Activated CD4-positive, alpha-beta T cell treated with anti-CD3 and anti-CD28 coated beads for 24 hours (primary cell): ENCODE measurements at regions not wholly inside any gene's neighbourhood (a gene's known extent, or its start where the extent isn't known, plus 50 kb on each side); places are given as distances from the start of the nearest gene placed in this dataset.

Experiments used
- DNase-seq, 2 donors: peaks; one replicate each; pipeline ENCODE4 v3.0.0-alpha.2; 2020; ENCODE audit warnings: low read depth in 2 of 2

DNA sequence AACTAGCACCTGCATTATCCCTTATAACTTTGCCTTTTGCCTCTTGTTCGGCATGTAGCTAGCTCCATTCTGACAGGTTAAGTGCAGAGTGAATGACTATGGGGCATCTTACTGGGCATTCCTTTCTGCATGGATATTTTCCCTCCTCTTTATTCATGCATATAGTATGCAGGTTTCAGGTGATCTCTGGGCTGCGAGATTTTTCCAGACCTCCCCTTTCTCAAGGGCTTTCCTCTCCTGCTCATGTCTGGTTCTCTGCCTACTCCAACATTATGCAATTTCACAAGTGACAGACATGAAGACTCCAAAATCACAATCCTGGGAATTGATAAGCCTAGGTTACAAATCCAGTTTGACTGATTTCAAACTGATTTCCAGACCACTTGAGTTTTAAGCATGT lies 503.8 kb downstream of the NXPH1 start:
- DNase-seq = no peak

- DNase-seq = no peak
These were observed 504.8 kb downstream of the NXPH1 start for GRCh38 chr7:8938044-8938805.

DNA sequence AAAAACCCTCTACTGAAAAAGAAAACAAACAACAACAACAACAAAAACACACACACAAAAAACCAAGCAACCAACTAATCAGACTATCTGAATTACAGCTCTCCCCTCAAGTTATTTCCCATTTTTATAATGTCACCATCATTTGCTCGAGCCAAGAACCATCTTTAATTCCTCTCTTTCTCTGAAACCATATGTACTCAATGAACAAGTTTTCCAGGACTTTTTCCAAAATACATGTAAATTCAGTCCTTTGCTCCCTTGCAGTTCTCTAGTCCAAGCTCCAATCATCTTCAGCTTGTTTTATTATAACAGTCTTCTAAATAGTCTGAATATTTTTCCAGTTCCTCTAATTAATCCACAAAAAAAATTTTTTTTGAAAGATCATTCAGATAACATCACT lies 506.0 kb downstream of the NXPH1 start:
- no peak for DNase-seq

DNA sequence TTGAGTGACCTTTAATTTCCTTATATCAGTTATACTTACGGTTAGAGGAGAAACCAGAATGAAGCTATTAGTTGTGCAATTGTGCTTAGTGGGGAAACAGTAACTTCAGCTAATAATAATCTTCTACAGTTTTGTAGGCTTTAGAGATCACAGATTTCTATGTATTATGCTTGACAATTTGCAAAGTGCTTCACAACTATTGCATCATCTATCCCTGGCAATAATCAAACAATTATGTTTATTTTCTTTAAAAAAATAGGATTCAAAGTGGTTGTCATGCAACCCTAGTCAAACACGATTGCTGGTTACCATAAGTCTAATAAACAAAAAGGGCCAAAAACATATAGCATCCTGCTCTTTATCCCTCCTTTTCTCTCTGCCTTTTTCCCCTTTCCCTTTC lies 530.3 kb downstream of the NXPH1 start:
- DNase-seq = no peak

DNA sequence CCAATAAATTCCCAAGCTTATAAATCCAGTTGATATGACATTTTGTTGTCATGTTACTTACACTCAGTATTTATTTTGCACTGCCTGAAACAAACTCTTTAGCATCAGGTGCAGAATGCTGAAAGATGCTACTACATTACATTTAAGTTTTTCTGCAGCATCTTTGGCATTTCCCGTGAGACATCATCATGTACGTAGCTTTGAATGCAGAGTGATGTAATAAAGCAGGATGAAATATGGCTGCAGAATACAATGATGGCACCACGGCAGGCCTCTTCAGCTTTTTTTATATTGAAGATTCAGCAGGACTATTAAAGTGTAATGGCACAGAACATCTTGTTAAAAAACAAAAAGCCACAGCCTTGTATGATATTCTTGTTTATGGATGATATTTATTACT lies 531.8 kb downstream of the NXPH1 start:
- no peak for DNase-seq

DNA sequence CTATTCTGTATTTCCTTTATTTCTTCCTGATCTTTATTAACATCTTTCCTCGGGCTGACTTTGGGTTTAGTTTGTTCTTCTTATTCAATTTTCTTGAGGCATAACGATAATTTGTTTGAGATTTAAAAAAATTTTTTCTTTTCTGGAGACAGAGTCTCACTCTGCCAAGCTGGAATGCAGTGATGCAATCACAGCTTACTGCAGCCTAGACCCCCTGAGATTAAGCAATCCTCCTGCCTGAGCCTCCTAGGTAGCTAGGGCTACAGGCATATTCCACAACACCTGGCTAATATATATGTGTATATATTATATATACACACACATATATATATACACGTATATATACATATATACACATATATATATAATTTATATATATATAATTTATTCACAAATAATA lies 540.2 kb downstream of the NXPH1 start:
- DNase-seq = no peak

- DNase-seq = no peak
These were observed 542.3 kb downstream of the NXPH1 start for GRCh38 chr7:8975681-8976080.

DNA sequence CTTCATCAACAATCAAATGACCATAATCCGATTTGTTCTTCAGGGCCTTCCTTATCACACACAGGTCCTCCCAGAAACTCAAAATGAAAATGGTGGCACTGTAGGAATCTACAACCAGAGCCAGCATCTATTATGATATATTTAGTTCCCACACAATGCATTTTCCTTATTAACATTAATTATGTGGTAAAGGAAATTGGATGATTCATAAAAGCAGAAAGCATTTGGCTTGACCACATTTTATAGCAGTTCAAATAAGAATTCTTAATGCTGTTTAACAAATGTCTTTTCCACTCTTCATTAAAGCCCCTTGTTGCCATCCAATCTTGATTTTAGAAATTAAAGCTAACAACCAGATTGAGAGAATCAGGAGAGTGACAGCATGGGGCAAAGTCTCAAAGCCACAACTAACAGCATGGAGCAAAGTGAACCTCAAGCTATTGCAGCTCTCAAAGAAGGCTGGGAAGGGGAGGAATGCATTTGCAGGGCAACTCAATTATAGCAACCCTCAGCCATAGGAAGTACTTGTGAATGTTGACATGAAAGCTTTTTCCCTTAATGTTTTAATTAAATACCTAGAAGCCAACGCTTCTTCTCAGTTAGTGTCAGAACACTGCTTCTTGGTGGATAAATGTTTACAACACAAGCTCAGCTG lies 549.1 kb downstream of the NXPH1 start:
- DNase-seq = no peak

DNA sequence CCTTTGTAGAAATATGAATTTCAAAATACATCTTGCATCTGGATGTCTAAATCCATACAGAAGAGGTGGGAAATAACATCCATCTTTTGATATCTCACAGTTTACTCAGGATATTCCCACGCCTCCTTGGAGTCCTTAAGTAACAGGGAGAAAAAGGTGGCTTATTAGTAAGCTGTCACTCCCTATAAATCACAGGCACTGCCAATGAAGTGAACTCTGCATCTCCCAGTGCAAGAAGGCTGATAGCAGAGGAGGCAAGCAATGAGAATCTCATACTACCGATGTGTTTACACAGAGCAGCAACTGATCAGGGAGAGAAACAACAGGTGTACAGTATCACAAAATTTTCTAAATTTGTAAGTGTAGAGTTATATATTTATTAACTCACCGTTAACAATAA lies 551.8 kb downstream of the NXPH1 start:
- DNase-seq = no peak

DNA sequence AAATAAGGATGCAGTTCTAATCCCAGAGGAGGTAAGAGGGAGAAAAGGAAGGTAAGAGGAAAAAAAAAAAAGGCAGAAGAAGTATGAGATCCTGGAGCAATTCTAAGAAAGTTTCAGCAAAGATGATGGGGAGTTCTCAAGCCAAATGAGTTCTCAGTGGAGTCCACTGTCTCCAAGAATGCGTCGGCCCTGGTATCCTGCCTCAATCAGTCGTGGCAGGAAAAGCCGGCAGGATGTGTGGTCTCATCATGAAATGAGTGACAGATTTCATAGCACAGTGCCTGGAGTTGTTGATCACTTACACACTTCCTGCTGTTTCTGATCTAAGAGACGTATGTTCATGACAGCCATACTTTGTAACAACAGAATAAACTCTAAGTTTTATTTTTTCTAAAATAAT lies 554.9 kb downstream of the NXPH1 start:
- no peak for DNase-seq

DNA sequence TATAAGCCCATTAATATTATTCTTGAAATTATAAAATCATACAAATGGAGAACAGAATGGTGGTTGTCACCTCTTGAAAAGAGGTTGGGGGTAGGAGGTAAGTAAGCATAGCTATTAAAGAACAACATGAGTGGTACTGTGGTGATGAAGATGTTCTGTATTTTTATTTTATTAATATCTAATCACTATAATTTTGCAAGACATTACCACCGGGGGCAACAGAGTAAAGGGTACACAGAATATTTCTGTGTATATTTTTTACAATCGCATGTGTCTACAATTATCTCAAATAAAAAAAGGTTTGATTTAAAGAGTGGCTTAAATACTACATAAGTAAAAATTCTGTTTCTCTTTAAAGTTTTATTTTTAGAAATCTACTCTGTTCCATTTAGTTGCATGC lies 557.8 kb downstream of the NXPH1 start:
- DNase-seq = no peak

DNA sequence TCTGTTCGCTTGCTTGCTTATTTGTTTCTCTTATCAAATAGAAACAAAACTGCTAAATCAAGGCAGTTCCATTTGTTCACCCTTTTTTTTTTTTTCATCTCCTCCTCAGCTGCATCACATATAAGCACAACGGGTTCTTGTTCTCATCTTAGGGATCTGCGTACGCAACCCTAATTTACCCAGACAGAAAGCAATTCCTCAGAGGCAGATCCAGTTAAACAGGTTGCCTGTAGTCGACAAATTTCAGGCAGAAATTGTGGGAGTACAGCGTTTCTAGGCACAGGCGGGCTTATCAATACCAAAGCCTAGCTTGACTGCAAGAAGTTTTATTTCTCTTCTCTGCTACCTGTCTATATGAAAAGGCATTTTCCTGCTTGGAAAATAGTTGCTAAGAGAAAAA lies 565.4 kb downstream of the NXPH1 start:
- no peak for DNase-seq

GRCh38 chr7:9013940-9014339 lies 580.5 kb downstream of the NXPH1 start:
- no peak for DNase-seq

DNA sequence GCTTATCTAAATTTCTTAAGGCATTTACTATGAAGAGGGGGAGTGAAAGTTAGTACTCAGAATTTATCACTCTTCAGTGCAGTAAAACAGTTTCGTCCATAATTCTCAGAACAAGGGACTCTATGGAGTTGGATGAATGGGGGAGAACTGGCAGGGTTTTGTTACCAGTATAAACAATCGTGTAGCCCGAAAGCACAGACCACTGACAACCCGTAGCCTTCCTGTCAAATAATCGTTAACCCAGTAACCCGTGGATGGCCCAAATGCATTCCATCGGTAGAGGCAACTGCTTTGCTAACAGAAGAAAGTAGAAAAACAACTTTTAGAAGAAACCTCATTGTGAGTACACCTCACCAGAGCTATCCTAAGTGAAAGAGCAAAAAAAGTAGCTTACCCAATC lies 583.9 kb downstream of the NXPH1 start:
- no peak for DNase-seq

DNA sequence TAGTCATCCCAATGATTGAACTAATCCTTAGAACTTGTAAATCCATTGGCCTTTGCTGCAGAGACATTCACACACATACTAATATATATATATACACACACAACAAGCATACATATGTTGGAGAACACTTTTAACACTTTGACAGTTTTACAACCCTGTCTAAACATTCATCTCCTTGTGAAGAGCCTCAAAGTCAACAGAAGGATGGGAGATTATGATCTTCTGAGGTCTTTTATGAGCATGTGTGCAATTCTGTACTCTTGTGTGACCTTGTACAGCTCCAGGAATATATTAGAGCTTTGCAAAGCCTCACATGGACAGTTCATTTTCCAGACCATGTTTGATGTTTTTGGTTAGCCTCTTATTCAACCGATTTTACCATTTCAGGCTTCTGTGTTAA lies 589.0 kb downstream of the NXPH1 start:
- DNase-seq = no peak

- DNase-seq = no peak
These were observed 590.4 kb downstream of the NXPH1 start for GRCh38 chr7:9023675-9024294.

GRCh38 chr7:9026121-9026520 lies 592.7 kb downstream of the NXPH1 start:
- no peak for DNase-seq

DNA sequence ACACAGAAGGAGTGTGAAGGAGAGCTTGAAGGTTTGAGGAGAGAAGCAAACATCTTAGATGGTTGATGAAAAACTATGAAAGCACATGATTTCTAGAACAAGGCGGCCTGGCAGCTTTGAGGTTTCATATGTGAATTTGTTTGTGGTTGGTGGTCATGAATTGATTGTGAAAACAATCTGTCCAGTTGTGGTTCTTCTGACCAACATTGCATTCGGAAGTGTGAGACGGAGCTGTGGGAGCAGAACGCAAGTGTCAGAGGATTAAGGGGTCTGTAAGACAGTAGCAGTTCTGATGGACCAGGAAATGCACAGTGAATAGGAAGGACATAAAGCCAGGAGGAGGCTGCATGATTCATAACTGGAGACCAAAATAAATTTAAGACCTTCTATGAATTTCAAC lies 594.6 kb downstream of the NXPH1 start:
- no peak for DNase-seq

DNA sequence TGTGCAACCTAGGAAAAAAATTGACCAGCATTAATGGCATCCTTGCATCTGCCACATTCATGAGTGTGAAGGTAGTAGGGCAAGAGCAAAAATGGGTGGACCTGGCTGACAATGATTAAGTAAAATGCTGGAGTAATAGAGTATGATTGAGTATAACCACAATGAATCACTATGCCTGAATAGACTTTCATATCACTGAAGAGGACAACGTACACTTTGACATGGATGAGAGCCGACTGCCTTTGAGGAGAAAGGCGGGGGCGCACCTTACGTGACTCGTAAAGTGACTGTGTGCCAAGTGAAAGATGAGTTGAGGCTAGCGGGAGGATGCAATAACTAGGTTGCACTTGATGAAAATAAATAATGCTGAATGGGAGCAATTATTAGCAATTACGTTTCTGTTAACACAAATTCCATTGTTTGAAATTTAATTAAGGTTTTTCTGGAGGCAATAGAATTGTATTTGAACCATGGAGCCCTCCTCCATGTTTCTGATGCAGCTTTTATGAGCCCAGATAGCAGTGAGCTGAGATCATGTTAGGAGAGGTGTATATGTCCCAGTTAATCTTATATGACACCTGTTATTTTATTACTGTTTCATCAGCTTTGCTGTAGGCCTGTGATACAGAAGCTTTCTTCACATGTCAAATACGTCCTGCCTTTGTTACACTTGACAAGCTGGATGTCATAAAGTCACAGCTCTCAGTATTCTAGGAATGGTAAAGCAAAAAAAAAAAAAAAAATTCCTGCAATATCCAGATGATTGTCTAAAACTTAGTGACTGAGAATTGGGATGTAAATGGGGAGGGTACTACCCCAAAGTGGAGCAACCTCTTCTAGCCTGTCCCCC lies 596.5 kb downstream of the NXPH1 start:
- no peak for DNase-seq

DNA sequence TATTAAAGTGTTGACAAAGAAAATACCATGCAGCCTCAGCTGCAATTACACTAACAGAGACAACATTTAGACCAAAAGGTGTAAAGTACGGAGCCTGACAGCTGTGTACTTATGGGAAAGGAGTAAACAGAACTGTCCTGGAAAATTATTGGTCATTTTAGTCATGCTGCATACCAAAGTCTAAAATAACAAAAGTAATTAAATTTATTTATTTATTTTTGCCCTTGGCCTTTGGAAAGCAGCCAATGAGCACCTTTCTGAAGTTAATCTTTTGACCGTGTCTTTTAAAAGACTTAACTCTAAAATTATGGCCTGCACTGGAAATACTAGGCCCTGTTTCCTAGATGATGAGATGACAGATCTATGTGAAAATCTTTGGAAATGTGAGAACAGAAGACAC lies 597.6 kb downstream of the NXPH1 start:
- DNase-seq = no peak

DNA sequence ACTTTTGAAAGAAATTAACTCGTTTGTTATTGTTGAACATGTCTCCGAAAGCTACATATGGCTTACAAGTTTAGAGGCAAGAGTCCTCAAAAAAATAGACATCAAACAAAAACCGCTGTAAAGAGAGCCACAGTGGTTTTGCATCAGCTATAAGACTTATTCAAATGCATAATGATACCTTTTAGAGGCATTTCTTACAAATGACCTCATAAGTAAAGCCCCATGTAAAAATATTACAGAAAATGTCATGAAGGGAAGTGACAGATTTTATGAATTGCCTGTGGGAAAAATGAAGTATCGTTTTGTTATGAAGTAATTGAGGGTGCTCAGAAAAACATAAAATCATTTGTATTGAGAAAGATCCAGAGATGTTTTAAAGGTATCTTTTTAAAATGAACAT lies 598.0 kb downstream of the NXPH1 start:
- no peak for DNase-seq

- no peak for DNase-seq
These were observed 602.7 kb downstream of the NXPH1 start for GRCh38 chr7:9036080-9036479.
